Adrenal gland (tissue), 9 donors: ENCODE measurements at regions not wholly inside any gene's neighbourhood (a gene's known extent, or its start where the extent isn't known, plus 50 kb on each side); places are given as distances from the start of the nearest gene placed in this dataset.
"Not testable (repeated sequence)": the region's sequence is repeated elsewhere in the genome, so short reads cannot be mapped to it uniquely, and the experiment has no call there.

Experiments used
- DNase-seq, 7 donors: peaks; one replicate each; pipeline ENCODE4 v3.0.0-alpha.2; 2019 to 2020
- H3K27ac ChIP-seq, 5 donors: fragments of 200-600 bp; sonication (generic) in 4 of 5; 1 replicate in 3 of 5; 2 replicates in 2 of 5; pipeline versions ENCODE4 v1.5.1 to v1.8.0; 2016 to 2020; ENCODE audit warnings: mild to moderate bottlenecking in 1 of 5
- H3K27me3 ChIP-seq: fragments of 200-600 bp; 2 replicates; pipeline ENCODE4 v1.8.0; 2021
- H3K36me3 ChIP-seq, 2 donors: fragments of 200-600 bp; replicated peaks in 1 of 2; 1 replicate in 1 of 2; 2 replicates in 1 of 2; pipeline versions ENCODE4 v1.5.1 to v1.8.0; 2018 to 2022
- H3K4me1 ChIP-seq, 2 donors: fragments of 200-600 bp; replicated peaks in 1 of 2; 1 replicate in 1 of 2; 2 replicates in 1 of 2; pipeline versions ENCODE4 v1.5.1 to v1.8.0; 2018 to 2021
- H3K4me3 ChIP-seq, 4 donors: fragments of 200-600 bp; sonication (generic) in 3 of 4; one replicate each; pipeline ENCODE4 v1.5.1; 2016 to 2018
- H3K9me3 ChIP-seq, 3 donors: fragments of 200-600 bp; sonication (generic) in 1 of 3; replicated peaks in 1 of 3; 1 replicate in 2 of 3; 2 replicates in 1 of 3; pipeline versions ENCODE4 v1.5.1 to v1.8.0; 2016 to 2021
- CTCF ChIP-seq, 6 experiments: fragments of 450-650 bp in 4 of 6; fragments of 200-600 bp in 2 of 6; sonication (generic) in 1 of 6; IDR thresholded peaks; 1 replicate in 5 of 6; 2 replicates in 1 of 6; pipeline versions ENCODE4 v1.5.1 to v1.8.0; 2016 to 2021; ENCODE audit warnings: antibody characterized with exemption in 6 of 6, mild to moderate bottlenecking in 2 of 6, moderate library complexity in 1 of 6
- POLR2A ChIP-seq, 2 donors: fragments of 450-650 bp; IDR thresholded peaks; one replicate each; pipeline ENCODE4 v1.6.1; 2017; ENCODE audit warnings: antibody characterized with exemption in 2 of 2, mild to moderate bottlenecking in 2 of 2, moderate library complexity in 1 of 2
- WGBS, 4 donors: extraction: QIAGEN DNeasy Blood & Tissue Kit in 2 of 4; methylation state at CpG; one replicate each; pipeline versions ENCODE4 v1.1.5 to v1.1.7; 2013 to 2017; 5-methylcytosine and 5-hydroxymethylcytosine counted together
- intact Hi-C, 2 donors: fragments of 100-400 bp; cut with DNase I; formaldehyde crosslinking; loops; one replicate each; pipeline versions ENCODE4 v1.14.1 to v1.15.0; 2022 to 2023
- donor health status: healthy with polysubstance abuse.
- donor health status: Bipolar disorder and iron deficiency.
- donor health status: DM: yes; HTN: yes; CAD: no.
- donor health status: DM: no; HTN: no; CAD: no.
- donor health status: DM: no; HTN: no; CAD: no.

DNA sequence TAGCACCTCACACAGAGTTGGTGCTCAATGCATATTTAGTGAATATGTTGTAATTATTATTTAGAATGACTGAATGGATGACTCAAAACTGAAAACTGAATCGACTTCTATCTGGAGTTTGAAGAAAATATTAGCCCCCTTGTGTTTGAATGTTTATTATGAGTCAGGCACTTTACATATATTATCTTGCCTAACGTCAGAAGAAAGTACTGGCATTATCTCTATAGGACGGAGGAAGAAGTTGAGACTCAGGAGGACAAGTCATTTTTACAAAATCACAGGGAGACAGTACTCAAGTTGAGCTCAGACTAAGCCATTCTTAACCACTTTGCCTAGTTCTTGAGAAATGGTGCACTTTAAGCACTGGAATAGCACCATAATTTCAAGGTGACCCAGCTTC lies 684.0 kb downstream of the UTRN start:
- WGBS, 4 donors: 75 to 82% (median 76%) methylated on average over 3 of the region's 3 CpGs
- Histone ChIP-seq H3K27ac (no peak overlapping the region), H3K4me3 (no peak overlapping the region), H3K36me3 (no peaks in the 10 kb centered on the region), H3K27me3 (no peaks in the 10 kb centered on the region), H3K4me1 (no peaks in the 10 kb centered on the region), H3K9me3 (no peaks in the 10 kb centered on the region)
- intact Hi-C loops: no loop called here
- TF ChIP-seq POLR2A (IDR thresholded peaks at IDR 0.05) (no peak), CTCF (IDR thresholded peaks at IDR 0.05) (no peak)
- DNase-seq: no peak

DNA sequence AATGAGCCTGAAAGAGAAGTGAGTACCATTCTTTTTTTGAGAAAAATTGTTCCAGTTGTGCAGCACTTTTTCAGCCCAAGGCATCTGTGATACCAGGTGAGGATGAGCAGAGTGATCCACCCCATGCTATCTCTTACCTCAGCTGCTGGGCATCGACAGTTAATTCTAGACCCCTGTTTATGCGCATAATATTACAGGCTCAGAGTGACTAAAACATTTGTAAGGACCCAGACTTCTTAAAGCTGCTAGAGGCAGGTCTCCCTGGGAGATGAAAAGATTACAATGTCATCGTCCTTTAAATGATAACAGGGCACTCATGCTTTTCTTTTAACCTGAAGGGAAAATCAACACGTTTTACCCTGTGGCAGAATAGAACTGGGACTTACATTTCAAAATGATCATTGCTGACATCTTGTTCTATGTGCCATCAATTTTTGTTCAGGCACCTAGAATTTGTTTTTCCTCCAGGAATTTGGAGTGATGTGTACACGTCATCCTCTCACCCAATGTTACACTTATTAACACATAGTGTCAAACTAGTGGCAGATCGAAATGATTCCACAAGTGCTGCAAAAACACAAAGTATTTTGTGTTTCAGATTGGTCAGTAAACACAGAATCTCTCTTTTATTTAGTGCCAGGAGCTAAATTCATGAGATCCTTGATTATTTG lies 684.6 kb downstream of the UTRN start:
- WGBS, 4 donors: 74 to 84% (median 78%) methylated on average over 6 of the region's 6 CpGs
- Histone ChIP-seq H3K4me1 (no peaks in the 10 kb centered on the region), H3K9me3 (no peaks in the 10 kb centered on the region), H3K27me3 (no peaks in the 10 kb centered on the region), H3K36me3 (no peaks in the 10 kb centered on the region), H3K4me3 (no peak overlapping the region), H3K27ac (no peak overlapping the region)
- no peak for DNase-seq
- TF ChIP-seq CTCF (IDR thresholded peaks at IDR 0.05): no peak
- no peak for TF ChIP-seq POLR2A (IDR thresholded peaks at IDR 0.05)
- intact Hi-C loops: no loop called here

DNA sequence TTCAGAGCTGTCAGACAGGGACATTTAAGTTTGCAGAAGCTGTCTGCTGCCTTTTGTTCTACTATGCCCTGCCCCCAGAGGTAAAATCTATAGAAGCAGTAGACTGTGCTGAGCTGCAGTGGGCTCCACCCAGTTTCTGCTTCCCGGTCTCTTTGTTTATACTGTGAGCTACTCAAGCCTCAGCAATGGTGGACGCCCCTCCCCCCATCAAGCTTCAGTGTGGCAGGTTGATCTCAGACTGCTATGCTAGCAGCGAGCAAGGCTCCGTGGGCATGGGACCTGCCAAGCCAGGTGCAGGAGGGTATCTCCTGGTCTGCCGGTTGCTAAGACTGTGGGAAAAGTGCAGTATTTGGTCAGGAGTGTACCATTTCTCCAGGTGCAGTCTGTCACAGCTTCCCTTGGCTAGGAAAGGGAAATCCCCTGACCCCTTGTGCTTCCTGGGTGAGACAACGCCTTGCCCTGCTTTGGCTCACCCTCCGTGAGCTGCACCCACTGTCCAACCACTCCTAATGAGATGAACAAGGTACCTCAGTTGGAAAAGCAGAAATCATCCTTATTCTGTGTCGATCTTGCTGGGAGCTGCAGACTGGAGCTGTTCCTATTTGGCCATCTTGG lies 692.2 kb downstream of the UTRN start:
- H3K36me3 ChIP-seq, H3K27me3 ChIP-seq, H3K4me3 ChIP-seq, intact Hi-C loops, H3K9me3 ChIP-seq, H3K4me1 ChIP-seq, DNase-seq, H3K27ac ChIP-seq: not testable (repeated sequence)
- WGBS, 4 donors: 55 to 71% (median 67%) methylated on average over 7 to 8 of the region's 8 CpGs

GRCh38 chr6:144978208-144978607 lies 693.1 kb downstream of the UTRN start:
- no peak for DNase-seq
- H3K27ac ChIP-seq: no peak overlapping the region
- intact Hi-C loops: no loop called here
- H3K4me1 ChIP-seq: no peaks in the 10 kb centered on the region
- H3K4me3 ChIP-seq: no peak overlapping the region
- TF ChIP-seq CTCF (IDR thresholded peaks at IDR 0.05) (no peak), POLR2A (IDR thresholded peaks at IDR 0.05) (no peak)
- H3K36me3 ChIP-seq: no peaks in the 10 kb centered on the region
- H3K27me3 ChIP-seq: no peaks in the 10 kb centered on the region
- no peaks in the 10 kb centered on the region for H3K9me3 ChIP-seq

- no peaks in the 10 kb centered on the region for H3K4me1 ChIP-seq
- H3K4me3 ChIP-seq: no peak overlapping the region
- no peaks in the 10 kb centered on the region for H3K27me3 ChIP-seq
- no peaks in the 10 kb centered on the region for H3K36me3 ChIP-seq
- intact Hi-C loops: no loop called here
- no peak for DNase-seq
- no peak overlapping the region for H3K27ac ChIP-seq
- H3K9me3 ChIP-seq: no peaks in the 10 kb centered on the region
- WGBS, 4 donors: 89 to 100% (median 97%) methylated on average over 1 to 2 of the region's 2 CpGs
- TF ChIP-seq POLR2A (IDR thresholded peaks at IDR 0.05) (no peak), CTCF (IDR thresholded peaks at IDR 0.05) (no peak)
Measured at GRCh38 chr6:144986271-144986670, 701.1 kb downstream of the UTRN start.
